Upper lobe of right lung (tissue), 1 donor: ENCODE measurements at regions not wholly inside any gene's neighbourhood (a gene's known extent, or its start where the extent isn't known, plus 50 kb on each side); places are given as distances from the start of the nearest gene placed in this dataset.

Source experiments
- ATAC-seq: fragments of 200-7000 bp; cut with Tn5 transposase; one replicate; pipeline ENCODE4 v1.9.1; 2020; ENCODE audit warnings: mild to moderate bottlenecking, moderate library complexity
- DNase-seq: peaks from one replicate; pipeline ENCODE4 v3.0.0-alpha.2; 2020
- H3K27ac ChIP-seq: fragments of 200-600 bp; one replicate; pipeline ENCODE4 v1.8.0; 2022
- H3K27me3 ChIP-seq: fragments of 200-600 bp; one replicate; pipeline ENCODE4 v1.8.0; 2022; ENCODE audit warnings: mild to moderate bottlenecking
- H3K36me3 ChIP-seq: fragments of 200-600 bp; one replicate; pipeline ENCODE4 v1.8.0; 2022
- H3K4me1 ChIP-seq: fragments of 200-600 bp; one replicate; pipeline ENCODE4 v1.8.0; 2022
- H3K4me3 ChIP-seq: fragments of 200-600 bp; one replicate; pipeline ENCODE4 v1.8.0; 2022; ENCODE audit warnings: mild to moderate bottlenecking
- H3K9me3 ChIP-seq: fragments of 200-600 bp; one replicate; pipeline ENCODE4 v1.8.0; 2022
- intact Hi-C: fragments of 100-400 bp; cut with DNase I; formaldehyde crosslinking; loops from one replicate; pipeline ENCODE4 v1.11.0; 2022
- TF ChIP-seq, protein P1 (sequence below): fragments of 200-600 bp; IDR thresholded peaks from one replicate; pipeline ENCODE4 v1.8.0; 2022; ENCODE audit warnings: antibody characterized with exemption
- donor health status: DM: no; HTN: yes; CAD: no; lungs with severe emphysema.

DNA sequence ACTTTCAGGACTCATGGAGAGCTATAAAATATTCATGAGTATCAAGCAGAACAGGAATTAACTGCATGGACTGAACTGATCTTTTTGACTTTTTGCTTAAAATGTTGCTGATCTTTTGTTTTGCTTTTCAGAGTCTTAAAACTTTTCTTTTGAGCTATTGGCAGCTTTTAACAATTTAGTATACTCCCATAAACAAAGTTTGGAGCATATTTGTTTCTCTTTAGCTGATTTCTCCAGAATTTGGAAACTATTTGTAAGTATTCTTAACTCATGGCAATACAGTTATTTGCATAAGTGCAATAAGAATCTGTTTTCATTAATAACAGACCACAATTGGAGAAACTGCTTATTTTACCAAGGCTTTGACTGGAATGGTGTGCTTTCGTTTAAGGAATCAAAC, 73.4 kb upstream of the C1GALT1 start:
- intact Hi-C loops: no loop called here
- H3K36me3 ChIP-seq: no peaks in the 10 kb centered on the region

DNA sequence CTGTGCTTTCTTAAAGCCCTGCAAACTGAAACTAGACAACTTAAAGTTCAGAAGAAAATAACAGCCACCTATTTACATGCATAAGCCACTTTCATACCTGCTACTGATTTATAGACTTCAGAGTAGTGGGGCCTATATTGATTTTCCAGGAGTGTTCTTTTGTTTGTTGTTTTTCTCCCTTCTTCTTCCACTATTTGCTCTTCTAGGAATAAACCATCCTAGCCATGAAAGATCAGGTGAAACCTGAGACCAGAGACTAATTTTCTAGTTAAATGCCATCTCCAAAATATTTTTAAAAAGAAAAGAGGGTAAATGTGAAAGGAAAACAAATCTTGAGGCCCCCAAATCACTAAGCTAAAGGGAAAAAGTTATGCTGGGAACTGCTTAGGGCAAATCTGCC, 72.4 kb upstream of the C1GALT1 start:
- H3K4me1 ChIP-seq: peaks cover 4% of the 10 kb centered on the region
- TF ChIP-seq, protein P1, sequence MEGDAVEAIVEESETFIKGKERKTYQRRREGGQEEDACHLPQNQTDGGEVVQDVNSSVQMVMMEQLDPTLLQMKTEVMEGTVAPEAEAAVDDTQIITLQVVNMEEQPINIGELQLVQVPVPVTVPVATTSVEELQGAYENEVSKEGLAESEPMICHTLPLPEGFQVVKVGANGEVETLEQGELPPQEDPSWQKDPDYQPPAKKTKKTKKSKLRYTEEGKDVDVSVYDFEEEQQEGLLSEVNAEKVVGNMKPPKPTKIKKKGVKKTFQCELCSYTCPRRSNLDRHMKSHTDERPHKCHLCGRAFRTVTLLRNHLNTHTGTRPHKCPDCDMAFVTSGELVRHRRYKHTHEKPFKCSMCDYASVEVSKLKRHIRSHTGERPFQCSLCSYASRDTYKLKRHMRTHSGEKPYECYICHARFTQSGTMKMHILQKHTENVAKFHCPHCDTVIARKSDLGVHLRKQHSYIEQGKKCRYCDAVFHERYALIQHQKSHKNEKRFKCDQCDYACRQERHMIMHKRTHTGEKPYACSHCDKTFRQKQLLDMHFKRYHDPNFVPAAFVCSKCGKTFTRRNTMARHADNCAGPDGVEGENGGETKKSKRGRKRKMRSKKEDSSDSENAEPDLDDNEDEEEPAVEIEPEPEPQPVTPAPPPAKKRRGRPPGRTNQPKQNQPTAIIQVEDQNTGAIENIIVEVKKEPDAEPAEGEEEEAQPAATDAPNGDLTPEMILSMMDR: no peak
- H3K36me3 ChIP-seq: no peaks in the 10 kb centered on the region
- H3K4me3 ChIP-seq: no peak overlapping the region
- H3K27ac ChIP-seq: no peak overlapping the region
- ATAC-seq (no peak), DNase-seq (no peak)
- intact Hi-C loops: no loop called here
- no peaks in the 10 kb centered on the region for H3K9me3 ChIP-seq
- no peaks in the 10 kb centered on the region for H3K27me3 ChIP-seq

More for the DNA sequence above, 73.4 kb upstream of the C1GALT1 start:
- no peak overlapping the region for H3K27ac ChIP-seq
- H3K27me3 ChIP-seq: no peaks in the 10 kb centered on the region
- H3K4me3 ChIP-seq: no peak overlapping the region
- no peak for DNase-seq
- TF ChIP-seq, protein P1: no peak
- no peaks in the 10 kb centered on the region for H3K9me3 ChIP-seq
- ATAC-seq: no peak
- no peaks in the 10 kb centered on the region for H3K4me1 ChIP-seq

DNA sequence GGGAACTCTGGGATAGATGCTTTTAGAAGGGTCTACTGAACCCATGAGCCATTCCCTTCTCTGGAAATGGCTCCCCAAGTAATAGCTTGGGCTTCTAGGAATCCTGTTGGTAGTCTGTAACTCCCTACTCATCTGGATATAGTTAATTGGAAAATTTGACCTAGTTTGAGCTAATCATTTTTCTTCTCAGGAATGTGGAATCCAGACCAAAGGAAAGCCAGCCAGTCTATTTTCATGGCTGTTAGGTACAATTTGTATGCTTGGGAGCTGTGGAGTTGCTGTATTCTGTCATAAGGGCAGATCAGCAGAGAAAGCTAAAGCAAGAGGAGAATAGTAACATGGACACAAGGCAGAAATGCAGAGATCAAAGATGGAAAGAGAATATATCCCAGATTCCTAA, 71.6 kb upstream of the C1GALT1 start:
- DNase-seq (no peak), ATAC-seq (no peak)
- no peak overlapping the region for H3K4me3 ChIP-seq
- no peaks in the 10 kb centered on the region for H3K27me3 ChIP-seq
- intact Hi-C loops: no loop called here
- no peaks in the 10 kb centered on the region for H3K9me3 ChIP-seq
- H3K27ac ChIP-seq: no peak overlapping the region
- H3K4me1 ChIP-seq: peaks cover 6% of the 10 kb centered on the region
- TF ChIP-seq, protein P1: no peak
- H3K36me3 ChIP-seq: no peaks in the 10 kb centered on the region

DNA sequence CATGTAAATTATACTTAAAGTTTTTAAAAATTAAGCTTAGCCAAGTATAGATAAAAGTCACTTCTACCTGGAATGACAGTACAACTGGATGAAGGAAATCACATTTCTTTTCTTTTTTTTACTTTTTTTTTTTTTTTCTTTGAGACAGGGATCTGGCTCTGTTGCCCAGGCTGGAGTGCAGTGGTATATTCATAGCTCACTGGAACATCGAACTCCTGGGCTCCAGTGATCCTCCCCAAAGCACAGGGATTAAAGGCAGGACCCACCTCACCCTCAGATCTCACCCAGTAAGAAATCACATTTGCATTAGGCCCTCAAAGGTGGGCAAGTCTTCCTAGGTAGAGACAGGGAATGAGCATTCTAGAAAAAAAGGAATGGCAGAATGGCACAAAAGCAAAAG, 69.5 kb upstream of the C1GALT1 start:
- Histone ChIP-seq H3K9me3 (no peaks in the 10 kb centered on the region), H3K4me1 (peaks cover 6% of the 10 kb centered on the region), H3K36me3 (no peaks in the 10 kb centered on the region), H3K27me3 (no peaks in the 10 kb centered on the region), H3K4me3 (no peak overlapping the region), H3K27ac (no peak overlapping the region)
- TF ChIP-seq, protein P1: no peak
- DNase-seq (no peak), ATAC-seq (no peak)
- intact Hi-C loops: no loop called here

DNA sequence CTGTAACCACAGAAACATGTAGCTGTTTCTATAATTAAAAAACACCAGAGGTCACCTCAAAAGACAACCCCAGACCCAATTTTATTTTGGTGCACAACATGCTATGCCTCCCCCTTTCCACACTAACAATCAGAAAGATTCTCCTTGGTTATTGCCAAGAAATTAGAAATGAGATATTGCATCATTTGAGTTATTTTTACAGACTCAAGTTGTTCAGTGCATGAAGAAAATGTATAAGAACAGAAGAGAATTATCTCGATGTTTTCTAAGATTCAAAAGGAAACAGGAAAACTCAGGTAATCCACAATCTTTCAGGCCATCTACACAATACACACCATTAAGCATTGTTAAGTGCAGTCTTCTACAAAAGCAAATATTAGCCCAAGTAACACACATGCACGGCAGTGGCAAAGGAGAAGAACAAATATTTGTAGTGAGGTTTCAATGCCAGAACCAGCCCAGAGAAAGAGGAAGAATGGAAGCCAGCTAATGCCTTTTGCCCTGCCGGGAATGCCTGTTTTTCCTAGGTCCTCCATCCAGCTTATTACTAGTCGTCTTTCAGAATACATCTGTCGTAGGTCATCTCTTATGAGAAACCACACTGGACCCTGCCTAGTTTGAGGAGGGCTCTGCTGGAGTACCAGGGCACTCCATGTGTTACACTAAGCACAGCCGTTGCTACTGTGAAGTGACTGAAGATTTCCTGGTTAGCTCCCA, 67.6 kb upstream of the C1GALT1 start:
- no peaks in the 10 kb centered on the region for H3K36me3 ChIP-seq
- no peak for DNase-seq
- no peaks in the 10 kb centered on the region for H3K9me3 ChIP-seq
- intact Hi-C loops: no loop called here
- ATAC-seq: peak; percentile 96
- TF ChIP-seq, protein P1: no peak
- no peak overlapping the region for H3K4me3 ChIP-seq
- no peak overlapping the region for H3K27ac ChIP-seq
- peaks cover 6% of the 10 kb centered on the region for H3K4me1 ChIP-seq
- no peaks in the 10 kb centered on the region for H3K27me3 ChIP-seq
